Peyer's patch (tissue), 4 donors: ENCODE measurements at regions not wholly inside any gene's neighbourhood (a gene's known extent, or its start where the extent isn't known, plus 50 kb on each side); places are given as distances from the start of the nearest gene placed in this dataset.

Experiments
- CTCF ChIP-seq, 6 experiments: fragments of 450-650 bp in 4 of 6; fragments of 200-600 bp in 2 of 6; sonication (generic) in 1 of 6; IDR thresholded peaks; one replicate each; pipeline ENCODE4 v1.5.1; 2017 to 2019; ENCODE audit warnings: antibody characterized with exemption in 6 of 6, mild to moderate bottlenecking in 3 of 6, moderate library complexity in 1 of 6
- POLR2A ChIP-seq, 2 donors: fragments of 450-650 bp; IDR thresholded peaks; one replicate each; pipeline ENCODE4 v1.5.1; 2017; ENCODE audit warnings: antibody characterized with exemption in 2 of 2, mild to moderate bottlenecking in 2 of 2, moderate library complexity in 2 of 2

- TF ChIP-seq POLR2A (IDR thresholded peaks at IDR 0.05), result peak in 1 of 2 donors; percentile 38
- peak in 1 of 6 experiments; percentile 20 for TF ChIP-seq CTCF (IDR thresholded peaks at IDR 0.05)
Measured at GRCh38 chr6:25138233-25138933, 140.8 kb upstream of the CARMIL1 start.
